ENCODE measurements at regions not wholly inside any gene's neighbourhood (a gene's known extent, or its start where the extent isn't known, plus 50 kb on each side); places are given as distances from the start of the nearest gene placed in this dataset.

GRCh38 chr16:6018848-6019489 lies 921.4 kb upstream of the EEF2KMT start:
- TF ChIP-seq, protein P1, sequence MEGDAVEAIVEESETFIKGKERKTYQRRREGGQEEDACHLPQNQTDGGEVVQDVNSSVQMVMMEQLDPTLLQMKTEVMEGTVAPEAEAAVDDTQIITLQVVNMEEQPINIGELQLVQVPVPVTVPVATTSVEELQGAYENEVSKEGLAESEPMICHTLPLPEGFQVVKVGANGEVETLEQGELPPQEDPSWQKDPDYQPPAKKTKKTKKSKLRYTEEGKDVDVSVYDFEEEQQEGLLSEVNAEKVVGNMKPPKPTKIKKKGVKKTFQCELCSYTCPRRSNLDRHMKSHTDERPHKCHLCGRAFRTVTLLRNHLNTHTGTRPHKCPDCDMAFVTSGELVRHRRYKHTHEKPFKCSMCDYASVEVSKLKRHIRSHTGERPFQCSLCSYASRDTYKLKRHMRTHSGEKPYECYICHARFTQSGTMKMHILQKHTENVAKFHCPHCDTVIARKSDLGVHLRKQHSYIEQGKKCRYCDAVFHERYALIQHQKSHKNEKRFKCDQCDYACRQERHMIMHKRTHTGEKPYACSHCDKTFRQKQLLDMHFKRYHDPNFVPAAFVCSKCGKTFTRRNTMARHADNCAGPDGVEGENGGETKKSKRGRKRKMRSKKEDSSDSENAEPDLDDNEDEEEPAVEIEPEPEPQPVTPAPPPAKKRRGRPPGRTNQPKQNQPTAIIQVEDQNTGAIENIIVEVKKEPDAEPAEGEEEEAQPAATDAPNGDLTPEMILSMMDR (IDR thresholded peaks at IDR 0.05; ENCODE audit: insufficient read depth, low read depth, low read length, missing control alignments): no peak
- DNase-seq (ENCODE audit: low read depth): no peak
- H3K4me3 ChIP-seq (ENCODE audit: low read length): no peak overlapping the region

DNA sequence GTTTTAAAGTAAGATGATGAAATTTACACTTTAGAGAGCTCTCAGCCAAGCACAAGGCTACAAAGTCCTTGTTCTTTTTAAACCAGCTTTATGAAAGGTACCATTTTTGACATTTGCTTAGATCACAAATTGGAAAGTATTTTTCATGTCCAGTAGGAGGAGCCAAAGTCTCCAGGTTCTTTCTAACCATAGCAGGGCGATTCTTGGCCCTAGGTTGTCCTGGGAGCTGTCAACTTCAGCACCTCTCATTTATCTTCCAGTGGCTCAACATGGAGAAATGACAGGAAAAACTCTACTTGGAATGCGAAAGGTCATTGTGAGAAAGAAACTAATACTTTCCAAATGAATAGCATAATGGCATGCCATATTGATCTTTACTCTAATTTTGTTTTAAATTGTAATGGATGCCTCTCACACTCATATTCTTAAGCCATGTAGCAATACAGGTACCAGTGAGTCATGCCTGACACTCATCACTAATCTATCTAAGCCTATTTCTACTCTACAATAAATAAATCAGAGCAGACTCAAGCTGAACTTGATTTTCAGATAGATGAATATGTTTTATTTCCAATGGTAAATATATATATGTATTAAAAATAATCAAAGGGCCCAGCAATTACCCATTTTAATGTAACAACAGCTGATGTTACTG lies 919.1 kb upstream of the EEF2KMT start:
- TF ChIP-seq, protein P1 (IDR thresholded peaks at IDR 0.05; ENCODE audit: insufficient read depth, low read depth, low read length, missing control alignments): peak; percentile 28
- no peak overlapping the region for H3K4me3 ChIP-seq (ENCODE audit: low read length)
- peak; percentile 37 for DNase-seq (ENCODE audit: low read depth)

GRCh38 chr16:6012716-6013115 lies 915.1 kb upstream of the EEF2KMT start:
- no peak for DNase-seq (ENCODE audit: low read depth)
- no peak overlapping the region for H3K4me3 ChIP-seq (ENCODE audit: low read length)
- TF ChIP-seq, protein P1 (IDR thresholded peaks at IDR 0.05; ENCODE audit: insufficient read depth, low read depth, low read length, missing control alignments): no peak

DNA sequence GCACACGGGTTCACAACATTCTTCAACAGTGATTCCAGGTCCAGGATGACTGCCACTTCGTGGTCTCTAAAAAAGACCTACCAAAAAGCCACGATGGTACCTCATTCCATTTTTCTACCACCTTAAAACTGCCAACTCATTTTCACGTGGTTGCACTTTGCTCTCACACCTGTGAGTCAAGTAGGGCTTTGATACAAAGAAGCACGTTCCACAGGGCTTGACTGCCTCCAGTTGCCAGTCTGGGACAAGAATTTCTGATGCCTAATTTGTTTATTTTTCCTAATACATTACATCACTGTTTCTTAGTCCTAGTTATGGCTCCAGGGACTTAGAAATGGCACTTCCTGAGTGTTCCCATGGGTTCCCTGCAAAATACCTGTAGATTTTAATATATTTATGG lies 911.6 kb upstream of the EEF2KMT start:
- TF ChIP-seq, protein P1 (IDR thresholded peaks at IDR 0.05; ENCODE audit: insufficient read depth, low read depth, low read length, missing control alignments): no peak
- no peak overlapping the region for H3K4me3 ChIP-seq (ENCODE audit: low read length)
- peak; percentile 4 for DNase-seq (ENCODE audit: low read depth)

DNA sequence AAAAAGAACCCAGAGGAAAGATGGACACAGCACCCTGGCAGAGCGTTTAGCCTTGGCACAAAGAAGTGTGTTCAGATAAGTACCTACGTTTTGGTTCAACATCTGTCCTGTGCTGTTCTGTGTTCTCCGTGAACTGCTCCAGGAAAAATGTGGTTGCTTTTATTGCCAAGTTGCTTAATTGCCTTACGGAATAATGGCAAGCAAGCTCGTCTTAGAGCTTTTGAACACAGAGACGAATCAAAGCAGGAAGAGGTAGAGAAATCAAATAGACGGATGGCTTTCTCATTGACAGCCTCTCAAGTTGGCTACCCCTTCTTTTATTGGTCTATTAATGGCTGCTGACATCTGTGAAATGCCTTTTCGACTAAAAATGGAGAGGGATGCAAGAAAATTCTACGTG lies 911.1 kb upstream of the EEF2KMT start:
- DNase-seq (ENCODE audit: low read depth): no peak
- TF ChIP-seq, protein P1 (IDR thresholded peaks at IDR 0.05; ENCODE audit: insufficient read depth, low read depth, low read length, missing control alignments): no peak
- H3K4me3 ChIP-seq (ENCODE audit: low read length): no peak overlapping the region

- H3K4me3 ChIP-seq (ENCODE audit: low read length): no peak overlapping the region
- TF ChIP-seq, protein P1 (IDR thresholded peaks at IDR 0.05; ENCODE audit: insufficient read depth, low read depth, low read length, missing control alignments): no peak
- no peak for DNase-seq (ENCODE audit: low read depth)
These were observed 895.8 kb upstream of the EEF2KMT start for GRCh38 chr16:5993356-5993755.

GRCh38 chr16:5982979-5983378 lies 885.4 kb upstream of the EEF2KMT start:
- H3K4me3 ChIP-seq (ENCODE audit: low read length): no peak overlapping the region
- DNase-seq (ENCODE audit: low read depth): no peak
- TF ChIP-seq, protein P1 (IDR thresholded peaks at IDR 0.05; ENCODE audit: insufficient read depth, low read depth, low read length, missing control alignments): no peak

All from epithelial cell of esophagus (primary cell).